NCI-H82 (cell line): ENCODE measurements at regions not wholly inside any gene's neighbourhood (a gene's known extent, or its start where the extent isn't known, plus 50 kb on each side); places are given as distances from the start of the nearest gene placed in this dataset.
"Not testable (repeated sequence)": the region's sequence is repeated elsewhere in the genome, so short reads cannot be mapped to it uniquely, and the experiment has no call there.

ENCODE experiments used
- DNase-seq: peaks from one replicate; lab custom pipeline; 2025; lab: John Stamatoyannopoulos, UW

- no peak for DNase-seq
Measured at GRCh38 chr17:37828651-37829124, 83.8 kb upstream of the HNF1B start.

GRCh38 chr17:37827905-37828650 is 83.2 kb upstream of the HNF1B start:
- DNase-seq = no peak

GRCh38 chr17:37826497-37827430 is 81.9 kb upstream of the HNF1B start:
- peak; percentile 30 for DNase-seq

- no peak for DNase-seq
Measured at GRCh38 chr17:37825851-37826250, 81.0 kb upstream of the HNF1B start.

GRCh38 chr17:37824534-37825485 is 80.0 kb upstream of the HNF1B start:
- DNase-seq = no peak

GRCh38 chr17:37823996-37824395 is 79.1 kb upstream of the HNF1B start:
- no peak for DNase-seq

GRCh38 chr17:37820995-37821713 is 76.3 kb upstream of the HNF1B start:
- DNase-seq = no peak

- DNase-seq = no peak
Measured at GRCh38 chr17:37820313-37820994, 75.6 kb upstream of the HNF1B start.

GRCh38 chr17:37818689-37819088 is 73.8 kb upstream of the HNF1B start:
- DNase-seq = no peak

- DNase-seq = no peak
Measured at GRCh38 chr17:37816950-37817349, 72.1 kb upstream of the HNF1B start.

GRCh38 chr17:37815536-37815935 is 70.7 kb upstream of the HNF1B start:
- DNase-seq = no peak

- DNase-seq = no peak
Measured at GRCh38 chr17:37813751-37814150, 68.9 kb upstream of the HNF1B start.

GRCh38 chr17:37808846-37809245 is 64.0 kb upstream of the HNF1B start:
- not testable (repeated sequence) for DNase-seq

- DNase-seq = no peak
Measured at GRCh38 chr17:37802712-37803416, 58.0 kb upstream of the HNF1B start.

- no peak for DNase-seq
Measured at GRCh38 chr17:37802061-37802595, 57.3 kb upstream of the HNF1B start.

GRCh38 chr17:37801171-37801570 is 56.3 kb upstream of the HNF1B start:
- DNase-seq = no peak

GRCh38 chr17:37797206-37797605 is 52.3 kb upstream of the HNF1B start:
- no peak for DNase-seq

- DNase-seq = no peak
Measured at GRCh38 chr17:37796076-37796475, 51.2 kb upstream of the HNF1B start.
